HEK293 (cell line): ENCODE measurements at regions not wholly inside any gene's neighbourhood (a gene's known extent, or its start where the extent isn't known, plus 50 kb on each side); places are given as distances from the start of the nearest gene placed in this dataset.

Experiments
- CTCF ChIA-PET: fragments of 350-600 bp; formaldehyde crosslinking; extraction: SDS; loops from one replicate; lab custom pipeline; 2021; ENCODE audit warnings: antibody characterized with exemption; lab: Yijun Ruan, JAX
- POLR2A ChIA-PET: fragments of 300-600 bp; formaldehyde crosslinking; extraction: SDS; loops from one replicate; lab custom pipeline; 2020; ENCODE audit warnings: antibody characterized with exemption, inconsistent platforms; lab: Yijun Ruan, JAX
- H3K27ac ChIP-seq: fragments of 200-500 bp; sonication (Bioruptor generic); 2 replicates; pipeline ENCODE4 v1.5.1; 2014; ENCODE audit warnings: low read depth, low read length, control low read depth, inconsistent platforms; ENCODE audit errors: extremely low read depth
- H3K36me3 ChIP-seq, 2 experiments: fragments of 200-500 bp in 1 of 2; sonication (Bioruptor generic) in 1 of 2; 1 replicate in 1 of 2; 2 replicates in 1 of 2; pipeline ENCODE4 v1.5.1; 2014 to 2017; ENCODE audit warnings: inconsistent platforms in 2 of 2, low read length in 2 of 2; ENCODE audit not compliant: control insufficient read depth in 2 of 2, insufficient read depth in 1 of 2
- H3K4me1 ChIP-seq: fragments of 200-500 bp; sonication (Bioruptor generic); 2 replicates; pipeline ENCODE4 v1.5.1; 2014; ENCODE audit warnings: mild to moderate bottlenecking, low read length, inconsistent platforms; ENCODE audit not compliant: control insufficient read depth, insufficient read depth
- H3K4me3 ChIP-seq: 2 replicates; pipeline ENCODE4 v1.5.1; 2011; ENCODE audit warnings: low read depth, mild to moderate bottlenecking, control low read depth, low read length, moderate library complexity
- H3K9me3 ChIP-seq: fragments of 200-500 bp; sonication (Bioruptor generic); 2 replicates; pipeline ENCODE4 v1.5.1; 2014; ENCODE audit warnings: low read depth, low read length, inconsistent platforms; ENCODE audit not compliant: control insufficient read depth, insufficient read depth
- BCL11B ChIP-seq: fragments of 450-650 bp; formaldehyde crosslinking; IDR thresholded peaks from 2 replicates; pipeline ENCODE4 v1.5.1; 2016; ENCODE audit warnings: low read depth, missing biosample characterization, missing genetic modification characterization
- CTCF ChIP-seq: fragments of 450-650 bp; formaldehyde crosslinking; IDR thresholded peaks from 2 replicates; pipeline ENCODE4 v1.5.1; 2016; ENCODE audit warnings: missing biosample characterization, missing genetic modification characterization
- HOXD13 ChIP-seq: sonication (generic); formaldehyde crosslinking; IDR thresholded peaks from 2 replicates; pipeline ENCODE4 v1.8.0; 2022; ENCODE audit warnings: missing genetic modification reagents, borderline replicate concordance
- KLF1 ChIP-seq: fragments of 450-650 bp; formaldehyde crosslinking; IDR thresholded peaks from 2 replicates; pipeline ENCODE4 v1.5.1; 2016; ENCODE audit warnings: missing biosample characterization, missing genetic modification characterization
- KLF7 ChIP-seq: fragments of 450-650 bp; formaldehyde crosslinking; IDR thresholded peaks from 2 replicates; pipeline ENCODE4 v1.5.1; 2016; ENCODE audit warnings: missing biosample characterization, missing genetic modification characterization, borderline replicate concordance
- ZBTB1 ChIP-seq: fragments of 450-650 bp; formaldehyde crosslinking; IDR thresholded peaks from 2 replicates; pipeline ENCODE4 v1.5.1; 2016; ENCODE audit warnings: missing biosample characterization, missing genetic modification characterization
- ZBTB11 ChIP-seq: fragments of 450-650 bp; formaldehyde crosslinking; conservative IDR thresholded peaks from 2 replicates; pipeline ENCODE4 v1.5.1; 2016; ENCODE audit warnings: low read depth, missing biosample characterization, missing genetic modification characterization
- ZEB2 ChIP-seq: fragments of 450-650 bp; formaldehyde crosslinking; IDR thresholded peaks from 2 replicates; pipeline ENCODE4 v1.5.1; 2016; ENCODE audit warnings: missing biosample characterization, missing genetic modification characterization
- ZNF114 ChIP-seq: fragments of 450-650 bp; formaldehyde crosslinking; IDR thresholded peaks from 2 replicates; pipeline ENCODE4 v1.5.0; 2017; ENCODE audit warnings: missing biosample characterization, missing genetic modification characterization
- ZNF2 ChIP-seq: fragments of 450-650 bp; formaldehyde crosslinking; IDR thresholded peaks from 2 replicates; pipeline ENCODE4 v1.5.1; 2016; ENCODE audit warnings: missing biosample characterization, missing genetic modification characterization
- ZNF23 ChIP-seq: fragments of 450-650 bp; formaldehyde crosslinking; IDR thresholded peaks from 2 replicates; pipeline ENCODE4 v1.5.1; 2016; ENCODE audit warnings: missing biosample characterization, missing genetic modification characterization, borderline replicate concordance
- ZNF274 ChIP-seq, 2 experiments: fragments of 200-500 bp in 1 of 2; fragments of 450-650 bp in 1 of 2; sonication (Bioruptor generic) in 1 of 2; formaldehyde crosslinking in 1 of 2; IDR thresholded peaks; 2 replicates each; pipeline versions ENCODE4 v1.5.1 to v1.6.1; 2014 to 2016; ENCODE audit warnings: borderline replicate concordance in 1 of 2, inconsistent platforms in 1 of 2, low read length in 1 of 2, missing biosample characterization in 1 of 2, missing genetic modification characterization in 1 of 2
- ZNF426 ChIP-seq: fragments of 450-650 bp; formaldehyde crosslinking; IDR thresholded peaks from 2 replicates; pipeline ENCODE4 v1.5.1; 2017; ENCODE audit warnings: missing biosample characterization, missing genetic modification characterization, mild to moderate bottlenecking, inconsistent platforms, moderate library complexity
- ZNF580 ChIP-seq: fragments of 450-650 bp; formaldehyde crosslinking; IDR thresholded peaks from 2 replicates; pipeline ENCODE4 v1.5.1; 2016; ENCODE audit warnings: missing biosample characterization, missing genetic modification characterization
- ZNF654 ChIP-seq: fragments of 450-650 bp; formaldehyde crosslinking; IDR thresholded peaks from 2 replicates; pipeline ENCODE4 v1.5.1; 2016; ENCODE audit warnings: low read depth, missing biosample characterization, missing genetic modification characterization
- ZNF704 ChIP-seq: fragments of 450-650 bp; formaldehyde crosslinking; IDR thresholded peaks from 2 replicates; pipeline ENCODE4 v1.5.1; 2016; ENCODE audit warnings: missing biosample characterization, missing genetic modification characterization
- ZNF777 ChIP-seq: fragments of 450-650 bp; formaldehyde crosslinking; IDR thresholded peaks from 2 replicates; pipeline ENCODE4 v1.5.1; 2017; ENCODE audit warnings: missing biosample characterization, missing genetic modification characterization, borderline replicate concordance
- ZSCAN4 ChIP-seq: fragments of 450-650 bp; formaldehyde crosslinking; IDR thresholded peaks from 2 replicates; pipeline ENCODE4 v1.5.1; 2017; ENCODE audit warnings: missing biosample characterization, missing genetic modification characterization

- ChIA-PET CTCF (interaction anchor here (0.5 kb wide), 1 partner anchor 358 kb away, joined by 3 read pairs; no protein-coding TSS in a partner anchor), POLR2A (no interaction called here)
- Histone ChIP-seq H3K36me3 (no peaks in the 10 kb centered on the region), H3K4me3 (no peak overlapping the region), H3K27ac (no peak overlapping the region), H3K9me3 (no peaks in the 10 kb centered on the region), H3K4me1 (no peaks in the 10 kb centered on the region)
- TF ChIP-seq CTCF (tag by site-specific recombination) (no peak), ZNF114 (tag by site-specific recombination) (no peak), HOXD13 (CRISPR knock-in tag) (no peak), ZBTB1 (tag by site-specific recombination) (no peak), ZEB2 (tag by site-specific recombination) (no peak), KLF1 (no peak), ZBTB11 (tag by site-specific recombination) (no peak), ZNF580 (tag by site-specific recombination) (no peak), ZNF654 (no peak), ZNF274 (IDR thresholded peaks at IDR 0.05; ENCODE audit: low read length) (no peak), ZNF274 (tag by site-specific recombination; IDR thresholded peaks at IDR 0.05; ENCODE audit: borderline replicate concordance) (no peak), ZNF2 (tag by site-specific recombination) (no peak), ZNF704 (tag by site-specific recombination) (no peak), ZNF23 (tag by site-specific recombination) (no peak), KLF7 (no peak), ZNF777 (tag by site-specific recombination) (no peak), ZSCAN4 (tag by site-specific recombination) (no peak), ZNF426 (tag by site-specific recombination) (no peak), BCL11B (tag by site-specific recombination) (no peak)
Observed at GRCh38 chr10:78764846-78765430, 303.8 kb upstream of the ZMIZ1 start.
